HG03060 (cell line): ENCODE measurements at regions not wholly inside any gene's neighbourhood (a gene's known extent, or its start where the extent isn't known, plus 50 kb on each side); places are given as distances from the start of the nearest gene placed in this dataset.
"Not testable (repeated sequence)": the region's sequence is repeated elsewhere in the genome, so short reads cannot be mapped to it uniquely, and the experiment has no call there.

ENCODE experiments used
- ATAC-seq: cut with Tn5 transposase; IDR thresholded peaks from one replicate; pipeline ENCODE4 v1.9.1; 2021; ENCODE audit warnings: low read depth, moderate number of reproducible peaks; ENCODE audit not compliant: unreplicated experiment

DNA sequence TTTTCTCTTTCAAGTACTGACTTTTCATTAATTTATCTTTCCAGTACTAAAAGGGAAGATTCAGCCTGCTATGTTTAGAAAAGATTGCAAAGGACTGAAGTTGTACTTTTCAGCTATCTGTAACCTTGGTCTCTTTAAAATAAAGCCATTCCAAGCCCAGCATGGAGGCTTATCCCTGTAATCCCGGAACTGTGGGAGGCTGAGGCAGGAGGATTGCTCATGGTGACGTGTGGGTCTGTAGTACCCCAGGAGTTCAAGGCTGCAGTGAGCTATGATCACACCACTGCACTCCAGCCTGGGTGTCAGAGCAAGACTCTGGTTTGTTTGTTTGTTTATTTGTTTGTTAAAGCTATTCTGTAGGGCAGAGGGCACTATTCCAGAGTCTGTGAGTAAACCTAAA is 50.6 kb upstream of the TMEM170B start:
- no peak for ATAC-seq

- ATAC-seq = no peak
These were observed 51.1 kb upstream of the TMEM170B start for GRCh38 chr6:11486486-11486885.

DNA sequence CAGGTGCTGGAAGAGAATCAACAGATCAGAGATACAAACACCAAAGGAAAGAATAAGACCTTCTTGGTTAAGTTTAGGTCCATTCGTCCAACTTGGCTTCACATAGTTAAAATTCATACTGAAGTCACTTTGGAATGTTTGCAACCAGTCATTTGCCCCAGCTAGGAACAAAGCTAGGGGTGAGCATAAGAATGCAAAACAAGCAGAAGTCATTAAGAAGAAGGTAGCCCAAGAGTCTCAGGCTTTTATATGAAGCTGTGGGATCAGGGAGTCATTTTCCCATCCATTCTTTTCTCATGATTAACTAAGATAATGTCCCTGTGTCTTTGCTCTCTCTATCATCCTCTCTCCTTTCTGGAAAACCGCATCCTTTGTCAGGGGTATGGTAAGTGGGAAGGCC is 51.5 kb upstream of the TMEM170B start:
- ATAC-seq = no peak

DNA sequence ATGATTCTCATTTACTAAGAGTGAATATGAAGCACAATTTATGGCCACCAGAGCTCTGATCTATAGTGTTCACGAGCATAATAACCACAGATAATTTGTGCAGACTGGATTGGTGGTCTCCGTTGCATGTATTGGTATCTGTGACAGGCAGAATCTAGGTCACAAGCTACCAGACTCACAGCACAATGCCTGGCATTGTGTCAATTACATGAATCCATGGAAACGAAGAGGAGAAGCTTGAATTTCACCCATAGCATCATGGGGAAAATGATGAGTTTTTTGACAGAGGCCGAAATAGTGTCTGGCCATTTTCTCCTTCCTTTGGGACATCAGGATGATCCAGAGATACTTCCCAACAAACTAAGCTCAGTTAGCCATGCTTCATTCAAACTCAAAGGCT is 52.3 kb upstream of the TMEM170B start:
- no peak for ATAC-seq

DNA sequence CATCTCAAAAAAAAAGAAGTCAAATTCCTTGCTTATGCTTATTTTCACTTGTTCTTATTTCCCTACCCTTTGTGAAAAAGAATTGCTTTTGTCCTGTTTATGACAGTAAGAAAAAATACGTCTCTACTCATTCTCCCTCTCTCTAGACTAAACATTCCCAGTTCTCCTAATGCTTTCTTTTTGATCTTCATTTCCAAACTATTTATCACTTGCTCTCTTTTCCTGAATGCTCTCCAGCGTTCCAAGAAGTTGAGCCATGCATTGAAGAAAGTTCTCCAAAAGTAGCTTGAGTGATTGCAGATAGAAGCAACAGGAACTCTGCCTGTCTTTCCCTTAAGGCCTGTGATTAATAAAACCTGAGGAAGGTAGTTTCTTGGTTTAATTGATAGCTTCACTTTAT is 53.1 kb upstream of the TMEM170B start:
- no peak for ATAC-seq

DNA sequence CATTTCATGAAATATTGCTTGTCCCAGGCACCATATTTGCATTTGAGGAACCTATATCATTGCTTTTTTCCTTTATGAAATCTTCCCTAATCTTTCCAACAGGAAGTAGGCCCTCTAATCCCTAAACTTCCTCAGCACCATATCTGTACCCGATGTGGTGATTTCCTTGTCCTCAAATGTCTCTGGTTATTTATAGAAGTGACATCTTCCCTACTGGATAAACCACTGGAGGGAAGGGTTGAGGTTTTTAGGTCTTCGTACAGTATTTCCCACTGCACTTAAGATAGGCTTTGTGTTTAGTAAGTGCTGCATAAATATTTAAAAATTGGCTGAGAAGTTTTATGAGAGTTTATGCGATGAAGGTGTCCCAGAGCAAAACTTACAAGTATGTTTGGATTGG is 54.9 kb upstream of the TMEM170B start:
- ATAC-seq = no peak

GRCh38 chr6:11480541-11480940 is 57.0 kb upstream of the TMEM170B start:
- ATAC-seq = no peak

GRCh38 chr6:11479296-11479695 is 58.3 kb upstream of the TMEM170B start:
- no peak for ATAC-seq

GRCh38 chr6:11478586-11478985 is 59.0 kb upstream of the TMEM170B start:
- no peak for ATAC-seq

- ATAC-seq = no peak
These were observed 62.5 kb upstream of the TMEM170B start for GRCh38 chr6:11475016-11475415.

DNA sequence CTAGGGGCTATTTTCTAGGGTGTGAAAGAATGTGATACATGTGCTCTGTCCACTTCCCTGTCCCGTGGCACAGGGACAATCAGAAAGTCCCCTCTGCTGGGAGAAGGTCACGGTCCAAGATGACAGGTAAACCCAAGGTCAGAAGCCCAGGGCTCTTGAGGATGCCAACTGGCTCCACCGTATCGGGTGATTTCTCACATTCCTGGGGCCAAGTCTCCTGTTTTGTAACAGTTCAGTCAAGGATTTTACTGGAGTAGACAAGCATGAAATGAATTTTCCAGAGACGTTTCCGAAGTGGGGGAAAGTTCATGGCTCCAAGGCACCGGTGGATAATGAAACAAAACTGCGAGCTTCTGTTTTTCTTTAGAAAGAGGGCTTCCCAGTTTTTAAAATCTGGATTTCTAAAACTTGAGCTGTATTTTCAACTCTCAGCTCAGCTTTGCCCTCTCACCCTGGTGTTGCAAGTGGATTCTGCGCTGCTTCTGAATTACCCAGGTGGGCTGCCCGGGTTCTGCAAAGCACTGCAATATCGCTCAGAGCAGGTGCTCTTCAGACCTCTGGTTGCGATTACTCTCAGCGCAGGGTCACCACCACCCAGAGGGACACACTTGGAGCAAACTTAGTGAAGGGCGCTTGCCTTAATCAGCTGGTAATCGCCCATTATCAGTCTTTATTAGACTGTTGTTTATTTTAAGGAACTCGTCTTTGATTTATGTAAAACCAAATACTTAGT is 64.4 kb upstream of the TMEM170B start:
- ATAC-seq = no peak

DNA sequence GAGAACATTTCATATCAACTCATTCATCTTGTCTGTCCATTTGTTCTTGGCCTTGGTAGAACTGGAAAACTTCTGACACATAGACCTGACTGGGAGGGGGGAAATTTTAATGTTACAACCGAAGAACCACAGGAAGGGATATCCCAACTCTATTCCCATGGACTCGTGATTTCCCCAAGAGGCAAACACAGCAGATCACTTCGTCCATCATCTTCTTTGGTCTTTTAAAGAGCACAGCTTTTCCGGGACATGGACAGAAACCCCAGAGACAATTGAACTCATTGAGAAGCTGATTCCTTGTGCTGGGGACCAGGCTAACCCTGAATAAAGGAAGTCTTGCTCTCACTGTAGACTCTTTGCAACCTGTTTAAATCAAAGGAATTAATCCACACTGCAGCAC is 66.3 kb upstream of the TMEM170B start:
- ATAC-seq = no peak

- ATAC-seq = no peak
These were observed 67.9 kb upstream of the TMEM170B start for GRCh38 chr6:11469684-11470083.

DNA sequence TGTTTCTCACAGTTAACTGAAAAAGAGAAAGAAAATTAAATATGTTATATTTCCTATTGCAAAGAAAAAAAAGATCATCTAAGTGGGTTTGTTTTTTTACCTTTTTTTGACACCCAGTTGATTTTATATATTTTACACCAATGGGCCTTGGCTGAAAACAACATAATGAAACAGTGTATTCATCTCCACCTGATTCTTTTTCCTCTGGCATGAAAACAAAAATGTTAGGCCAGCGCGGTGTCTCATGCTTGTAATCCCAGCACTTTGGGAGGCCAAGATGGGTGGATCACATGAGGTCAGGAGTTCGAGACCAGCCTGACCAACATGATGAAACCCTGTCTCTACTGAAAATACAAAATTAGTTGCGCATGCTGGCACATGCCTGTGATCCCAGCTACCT is 69.3 kb upstream of the TMEM170B start:
- ATAC-seq = not testable (repeated sequence)

- ATAC-seq = no peak
These were observed 70.2 kb upstream of the TMEM170B start for GRCh38 chr6:11467364-11467763.

- no peak for ATAC-seq
These were observed 74.2 kb upstream of the TMEM170B start for GRCh38 chr6:11463398-11463780.

- no peak for ATAC-seq
These were observed 74.7 kb upstream of the TMEM170B start for GRCh38 chr6:11462742-11463397.

DNA sequence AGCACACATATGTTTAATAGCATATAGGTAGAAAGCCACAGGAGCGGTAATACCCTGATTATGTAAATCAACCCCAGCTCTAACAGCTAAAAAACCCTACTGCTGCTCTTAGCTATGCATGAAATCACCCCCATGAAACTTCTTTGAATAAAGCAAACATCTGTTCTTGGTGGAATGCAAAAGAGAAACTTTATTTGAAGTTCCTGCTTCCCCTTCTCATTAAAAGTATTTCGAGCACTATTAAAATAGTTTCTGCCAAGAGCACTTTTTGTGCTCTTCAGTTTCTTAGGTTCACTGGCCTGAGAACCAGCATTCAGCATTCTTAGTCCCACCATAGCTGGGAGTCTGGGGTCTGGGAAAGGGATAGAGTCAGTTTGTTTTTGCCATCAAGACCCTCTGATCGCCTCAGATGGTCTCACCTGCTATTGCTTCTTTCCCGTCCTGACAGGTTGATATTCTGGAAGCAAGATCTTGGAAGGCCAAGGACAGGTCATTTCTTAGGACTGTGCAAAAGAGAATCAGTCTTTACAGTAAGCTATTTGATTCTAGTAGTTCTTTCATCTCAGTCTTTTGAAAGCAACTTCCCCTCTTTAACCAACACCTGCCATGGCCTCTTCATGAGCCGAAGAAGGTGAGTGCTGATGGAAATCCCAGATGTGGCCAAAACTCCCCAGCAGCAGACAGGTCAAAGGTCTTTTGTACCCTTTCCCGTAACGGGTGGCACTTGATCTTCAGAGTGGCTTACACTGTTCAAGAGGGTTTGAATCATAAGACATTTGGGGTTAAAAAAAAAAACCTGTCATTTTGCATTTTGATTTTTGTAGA is 76.5 kb upstream of the TMEM170B start:
- ATAC-seq = peak; percentile 64

DNA sequence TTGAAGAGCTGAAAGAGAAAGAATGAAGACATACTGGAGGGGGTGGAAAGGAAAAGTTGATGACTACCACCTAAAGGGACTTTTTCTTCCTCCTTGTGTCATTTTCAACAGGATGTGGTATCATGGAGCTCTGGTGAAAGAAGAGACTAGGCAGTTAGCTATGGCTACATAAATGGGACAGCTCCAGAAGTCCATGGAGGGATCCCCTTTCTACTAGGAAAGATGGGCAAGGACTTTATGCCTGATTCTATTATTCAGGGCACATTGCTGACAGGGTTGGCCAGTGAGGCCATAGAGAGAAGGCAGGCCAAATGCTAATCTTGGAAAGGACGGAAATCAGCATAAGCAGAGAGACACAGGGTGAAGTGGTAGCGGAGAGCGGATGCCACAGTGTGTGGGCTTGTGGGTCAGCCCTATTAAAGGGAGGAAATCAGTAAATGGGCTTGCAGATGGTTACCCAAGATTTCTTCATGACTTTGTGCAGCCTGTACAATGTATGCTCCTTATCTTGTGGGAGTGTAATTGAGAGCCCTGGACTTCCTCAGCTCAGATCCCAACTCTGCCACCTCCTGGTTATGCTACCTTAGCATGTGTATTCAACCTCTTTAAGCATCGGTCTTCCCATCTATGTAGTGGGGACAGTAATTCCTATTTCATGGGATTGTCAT is 77.4 kb upstream of the TMEM170B start:
- ATAC-seq = peak; percentile 26

GRCh38 chr6:11459079-11459610 is 78.4 kb upstream of the TMEM170B start:
- peak; percentile 54 for ATAC-seq

GRCh38 chr6:11458509-11458908 is 79.0 kb upstream of the TMEM170B start:
- ATAC-seq = no peak
